Peyer's patch (tissue), 4 donors: ENCODE measurements at regions not wholly inside any gene's neighbourhood (a gene's known extent, or its start where the extent isn't known, plus 50 kb on each side); places are given as distances from the start of the nearest gene placed in this dataset.

ENCODE experiments used
- DNase-seq, 3 donors: peaks; one replicate each; pipeline ENCODE4 v3.0.0-alpha.2; 2017 to 2019
- H3K27ac ChIP-seq, 4 donors: fragments of 200-600 bp; sonication (generic); one replicate each; pipeline ENCODE4 v1.5.1; 2016 to 2019
- H3K27me3 ChIP-seq, 2 donors: fragments of 200-600 bp; sonication (generic); one replicate each; pipeline ENCODE4 v1.5.1; 2019
- H3K36me3 ChIP-seq, 3 donors: fragments of 200-600 bp; sonication (generic); one replicate each; pipeline ENCODE4 v1.5.1; 2016 to 2019
- H3K4me1 ChIP-seq, 4 donors: fragments of 200-600 bp; sonication (generic); one replicate each; pipeline ENCODE4 v1.5.1; 2016 to 2019
- H3K4me3 ChIP-seq, 4 donors: fragments of 200-600 bp; sonication (generic); 1 replicate in 3 of 4; 2 replicates in 1 of 4; pipeline ENCODE4 v1.5.1; 2016 to 2019; ENCODE audit warnings: mild to moderate bottlenecking in 1 of 4
- H3K9me3 ChIP-seq, 4 donors: fragments of 200-600 bp; sonication (generic); one replicate each; pipeline ENCODE4 v1.5.1; 2016 to 2019; ENCODE audit warnings: mild to moderate bottlenecking in 1 of 4
- POLR2A ChIP-seq, 2 donors: fragments of 450-650 bp; IDR thresholded peaks; one replicate each; pipeline ENCODE4 v1.5.1; 2017; ENCODE audit warnings: antibody characterized with exemption in 2 of 2, mild to moderate bottlenecking in 2 of 2, moderate library complexity in 2 of 2
- TF ChIP-seq, protein P1 (sequence below), 6 experiments: fragments of 450-650 bp in 4 of 6; fragments of 200-600 bp in 2 of 6; sonication (generic) in 1 of 6; IDR thresholded peaks; one replicate each; pipeline ENCODE4 v1.5.1; 2017 to 2019; ENCODE audit warnings: antibody characterized with exemption in 6 of 6, mild to moderate bottlenecking in 3 of 6, moderate library complexity in 1 of 6

DNA sequence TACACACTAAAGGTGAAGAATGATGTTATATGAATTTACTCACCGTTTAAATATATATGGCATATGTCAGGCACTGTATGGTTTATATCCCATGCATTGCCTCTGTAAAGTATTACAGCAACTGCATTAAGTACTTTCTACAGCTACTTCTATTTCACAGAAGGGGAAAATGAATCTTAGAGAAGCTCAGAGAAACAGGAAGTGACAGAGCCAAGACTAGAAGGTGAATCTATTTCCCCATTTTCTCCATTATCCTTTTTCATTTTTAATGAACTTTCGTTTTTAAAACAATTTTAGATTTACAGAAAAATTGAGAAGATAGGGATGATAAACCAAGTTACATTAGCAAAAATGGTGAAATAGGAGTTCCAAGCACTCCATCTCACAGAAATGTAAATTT, 863.3 kb downstream of the UQCRFS1 start:
- DNase-seq: no peak
- no peak overlapping the region for H3K27ac ChIP-seq
- TF ChIP-seq, protein P1, sequence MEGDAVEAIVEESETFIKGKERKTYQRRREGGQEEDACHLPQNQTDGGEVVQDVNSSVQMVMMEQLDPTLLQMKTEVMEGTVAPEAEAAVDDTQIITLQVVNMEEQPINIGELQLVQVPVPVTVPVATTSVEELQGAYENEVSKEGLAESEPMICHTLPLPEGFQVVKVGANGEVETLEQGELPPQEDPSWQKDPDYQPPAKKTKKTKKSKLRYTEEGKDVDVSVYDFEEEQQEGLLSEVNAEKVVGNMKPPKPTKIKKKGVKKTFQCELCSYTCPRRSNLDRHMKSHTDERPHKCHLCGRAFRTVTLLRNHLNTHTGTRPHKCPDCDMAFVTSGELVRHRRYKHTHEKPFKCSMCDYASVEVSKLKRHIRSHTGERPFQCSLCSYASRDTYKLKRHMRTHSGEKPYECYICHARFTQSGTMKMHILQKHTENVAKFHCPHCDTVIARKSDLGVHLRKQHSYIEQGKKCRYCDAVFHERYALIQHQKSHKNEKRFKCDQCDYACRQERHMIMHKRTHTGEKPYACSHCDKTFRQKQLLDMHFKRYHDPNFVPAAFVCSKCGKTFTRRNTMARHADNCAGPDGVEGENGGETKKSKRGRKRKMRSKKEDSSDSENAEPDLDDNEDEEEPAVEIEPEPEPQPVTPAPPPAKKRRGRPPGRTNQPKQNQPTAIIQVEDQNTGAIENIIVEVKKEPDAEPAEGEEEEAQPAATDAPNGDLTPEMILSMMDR (IDR thresholded peaks at IDR 0.05): no peak
- no peak for TF ChIP-seq POLR2A (IDR thresholded peaks at IDR 0.05)

DNA sequence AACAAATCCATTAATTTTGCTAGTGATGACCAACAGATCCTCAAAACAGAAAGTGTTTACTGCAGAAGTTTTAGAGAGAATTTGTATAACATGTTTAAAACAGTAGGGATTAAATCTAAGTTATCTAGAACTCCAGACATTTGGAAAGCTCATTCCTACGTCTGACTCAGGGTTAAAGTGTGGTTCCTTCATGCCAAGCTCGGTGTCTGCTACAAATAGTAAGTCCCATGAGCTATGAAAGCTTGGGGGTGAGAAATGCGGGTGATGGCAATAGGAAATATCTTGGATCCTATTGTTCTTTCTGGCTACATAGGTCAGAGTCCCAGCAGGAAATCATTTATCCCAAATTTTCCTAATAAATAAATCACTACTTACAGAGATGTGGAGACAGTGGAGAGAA, 867.1 kb downstream of the UQCRFS1 start:
- peaks cover 0 to 3% (median 0%) of the 10 kb centered on the region in 4 donors for H3K9me3 ChIP-seq
- no peaks in the 10 kb centered on the region for H3K27me3 ChIP-seq
- no peak for DNase-seq
- no peak overlapping the region for H3K4me3 ChIP-seq
- no peak overlapping the region for H3K27ac ChIP-seq
- TF ChIP-seq, protein P1 (IDR thresholded peaks at IDR 0.05): no peak
- no peak for TF ChIP-seq POLR2A (IDR thresholded peaks at IDR 0.05)
- H3K4me1 ChIP-seq: no peaks in the 10 kb centered on the region
- H3K36me3 ChIP-seq: no peaks in the 10 kb centered on the region

More for the DNA sequence above, 863.3 kb downstream of the UQCRFS1 start:
- H3K36me3 ChIP-seq: no peaks in the 10 kb centered on the region
- no peaks in the 10 kb centered on the region for H3K4me1 ChIP-seq
- no peaks in the 10 kb centered on the region for H3K27me3 ChIP-seq
- peaks cover 0 to 4% (median 2%) of the 10 kb centered on the region in 4 donors for H3K9me3 ChIP-seq
- H3K4me3 ChIP-seq: no peak overlapping the region

DNA sequence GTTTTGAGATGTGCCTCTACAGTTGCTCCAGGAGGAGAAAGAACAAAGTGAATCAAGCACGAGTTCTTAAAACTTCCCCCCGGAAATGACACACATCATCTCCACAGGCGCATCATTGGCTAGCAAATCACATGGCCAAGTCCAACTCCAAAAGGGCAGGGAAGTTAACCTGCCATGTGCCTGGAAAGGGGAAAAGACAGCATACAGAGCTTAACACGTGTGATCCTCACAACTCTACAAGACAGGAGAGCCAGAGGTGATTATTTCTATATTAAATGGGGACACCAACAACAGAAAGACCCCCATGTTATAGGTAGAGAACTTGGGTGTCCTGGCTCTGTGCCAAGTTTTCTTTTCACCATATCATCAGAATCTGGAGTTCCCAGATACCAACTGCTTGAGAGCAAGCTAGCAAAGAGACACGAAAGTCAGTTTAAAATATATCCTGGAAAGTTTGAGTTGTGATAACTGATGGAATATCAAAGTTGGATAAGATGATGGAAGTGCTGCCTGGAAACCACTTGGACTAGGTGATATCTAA, 871.1 kb downstream of the UQCRFS1 start:
- Histone ChIP-seq H3K27ac (no peak overlapping the region), H3K4me1 (no peaks in the 10 kb centered on the region), H3K4me3 (no peak overlapping the region), H3K27me3 (no peaks in the 10 kb centered on the region), H3K9me3 (peaks cover 0 to 5% (median 0%) of the 10 kb centered on the region in 4 donors), H3K36me3 (no peaks in the 10 kb centered on the region)
- no peak for DNase-seq
- TF ChIP-seq, protein P1 (IDR thresholded peaks at IDR 0.05): no peak
- TF ChIP-seq POLR2A (IDR thresholded peaks at IDR 0.05): no peak

DNA sequence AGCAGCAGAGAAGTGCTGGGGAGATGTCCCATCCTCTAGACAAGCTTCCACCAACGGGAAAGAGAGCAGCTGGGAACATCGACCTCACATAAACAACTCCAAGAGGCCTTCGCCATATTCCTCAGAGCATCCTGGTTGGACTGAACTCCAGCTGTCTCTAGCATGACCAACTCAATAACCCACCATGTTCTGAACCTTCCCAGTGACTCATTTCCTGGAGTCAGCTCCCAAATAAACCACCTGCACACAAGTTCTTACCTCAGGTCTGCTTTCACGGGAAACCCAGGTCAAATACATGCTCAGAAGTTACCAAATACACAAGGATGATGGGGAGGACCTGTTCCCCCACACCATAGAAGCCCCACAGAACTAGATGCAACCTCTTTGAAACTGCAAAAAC, 878.5 kb downstream of the UQCRFS1 start:
- H3K27ac ChIP-seq: no peak overlapping the region
- no peaks in the 10 kb centered on the region for H3K9me3 ChIP-seq
- no peak for DNase-seq
- no peaks in the 10 kb centered on the region for H3K36me3 ChIP-seq
- TF ChIP-seq, protein P1 (IDR thresholded peaks at IDR 0.05): no peak
- TF ChIP-seq POLR2A (IDR thresholded peaks at IDR 0.05): no peak
- H3K27me3 ChIP-seq: no peaks in the 10 kb centered on the region
- H3K4me1 ChIP-seq: no peaks in the 10 kb centered on the region
- no peak overlapping the region for H3K4me3 ChIP-seq

DNA sequence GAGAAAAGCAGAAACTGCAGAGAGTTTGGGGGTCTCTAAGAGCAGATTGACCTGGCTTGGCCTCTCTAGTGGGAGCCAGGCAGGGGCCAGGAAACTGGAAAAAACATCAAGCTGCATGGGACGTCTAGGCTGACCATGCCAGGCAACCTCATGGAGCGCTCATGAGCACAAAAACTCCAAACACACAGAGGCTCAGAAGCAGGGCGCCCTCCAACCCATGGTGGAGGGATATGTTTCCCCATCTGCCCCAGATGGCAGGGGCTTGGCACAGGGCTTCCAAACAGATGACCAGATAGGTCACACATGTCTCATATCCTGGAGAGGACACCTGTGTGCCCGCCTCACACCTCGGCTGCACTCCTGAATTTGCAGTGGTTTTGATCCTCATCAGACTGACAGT, 879.0 kb downstream of the UQCRFS1 start:
- Histone ChIP-seq H3K4me1 (no peaks in the 10 kb centered on the region), H3K36me3 (no peaks in the 10 kb centered on the region), H3K4me3 (no peak overlapping the region), H3K27ac (no peak overlapping the region), H3K27me3 (no peaks in the 10 kb centered on the region), H3K9me3 (no peaks in the 10 kb centered on the region)
- no peak for DNase-seq
- no peak for TF ChIP-seq POLR2A (IDR thresholded peaks at IDR 0.05)
- TF ChIP-seq, protein P1 (IDR thresholded peaks at IDR 0.05): no peak

DNA sequence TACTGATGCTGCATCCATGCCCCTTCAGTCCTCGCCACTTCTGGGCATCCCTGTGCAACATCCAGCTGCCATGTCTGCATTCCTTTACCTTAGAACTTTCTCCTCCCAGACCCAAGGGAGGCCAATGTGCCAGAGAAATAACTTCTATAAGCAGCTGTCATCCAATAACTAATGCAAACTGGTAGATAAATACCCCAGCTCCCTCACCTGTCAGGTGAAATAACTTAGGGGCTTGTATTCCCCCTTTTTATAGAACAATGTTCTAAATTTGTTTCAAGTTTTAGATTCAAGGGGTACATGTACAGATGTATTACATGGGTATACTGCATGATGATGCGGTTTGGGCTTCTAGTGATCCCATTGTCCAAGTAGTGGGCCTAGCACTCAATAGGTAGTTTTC, 880.1 kb downstream of the UQCRFS1 start:
- no peaks in the 10 kb centered on the region for H3K36me3 ChIP-seq
- H3K27ac ChIP-seq: no peak overlapping the region
- no peaks in the 10 kb centered on the region for H3K9me3 ChIP-seq
- TF ChIP-seq POLR2A (IDR thresholded peaks at IDR 0.05): no peak
- TF ChIP-seq, protein P1 (IDR thresholded peaks at IDR 0.05): no peak
- no peaks in the 10 kb centered on the region for H3K27me3 ChIP-seq
- H3K4me3 ChIP-seq: no peak overlapping the region
- DNase-seq: no peak
- H3K4me1 ChIP-seq: no peaks in the 10 kb centered on the region
